ES-I3 (cell line): ENCODE measurements at regions not wholly inside any gene's neighbourhood (a gene's known extent, or its start where the extent isn't known, plus 50 kb on each side); places are given as distances from the start of the nearest gene placed in this dataset.
A peak's percentile ranks its signal among the peaks of the same experiment; 100 is the strongest.

Source experiments
- H3K36me3 ChIP-seq: 2 replicates; pipeline ENCODE4 v1.6.1; 2013; ENCODE audit warnings: mild to moderate bottlenecking, low read length, control low read depth, moderate library complexity; ENCODE audit not compliant: insufficient read depth
- H3K4me1 ChIP-seq: 2 replicates; pipeline ENCODE4 v1.6.1; 2013; ENCODE audit warnings: mild to moderate bottlenecking, control low read depth, low read length; ENCODE audit not compliant: insufficient read depth
- H3K9ac ChIP-seq: 2 replicates; pipeline ENCODE4 v1.6.1; 2013; ENCODE audit warnings: low read depth, mild to moderate bottlenecking, low read length, moderate library complexity
- H3K9me3 ChIP-seq: 2 replicates; pipeline ENCODE4 v1.6.1; 2013; ENCODE audit warnings: mild to moderate bottlenecking, low read length, moderate library complexity; ENCODE audit not compliant: control insufficient read depth, insufficient read depth

GRCh38 chr2:16615687-16616615 is 49.7 kb downstream of the CYRIA start:
- no peaks in the 10 kb centered on the region for H3K4me1 ChIP-seq
- H3K9ac ChIP-seq = no peak overlapping the region
- H3K36me3 ChIP-seq = peaks cover 3% of the 10 kb centered on the region; the same call in 1 of the 2 replicates
- no peaks in the 10 kb centered on the region for H3K9me3 ChIP-seq

GRCh38 chr2:16615246-16615645 is 50.4 kb downstream of the CYRIA start:
- Histone ChIP-seq H3K36me3 (peaks cover 3% of the 10 kb centered on the region; the same call in 1 of the 2 replicates), H3K4me1 (no peaks in the 10 kb centered on the region), H3K9ac (no peak overlapping the region)

GRCh38 chr2:16614314-16614860 is 51.2 kb downstream of the CYRIA start:
- Histone ChIP-seq H3K9me3 (no peaks in the 10 kb centered on the region), H3K36me3 (peaks cover 3% of the 10 kb centered on the region; the same call in 1 of the 2 replicates), H3K9ac (no peak overlapping the region), H3K4me1 (no peaks in the 10 kb centered on the region)

More at GRCh38 chr2:16615246-16615645, 50.4 kb downstream of the CYRIA start:
- no peaks in the 10 kb centered on the region for H3K9me3 ChIP-seq

- Histone ChIP-seq H3K9me3 (no peaks in the 10 kb centered on the region), H3K4me1 (no peaks in the 10 kb centered on the region), H3K9ac (no peak overlapping the region), H3K36me3 (peaks cover 3% of the 10 kb centered on the region; the same call in 1 of the 2 replicates)
Observed at GRCh38 chr2:16613539-16614011, 52.1 kb downstream of the CYRIA start.

- Histone ChIP-seq H3K4me1 (no peaks in the 10 kb centered on the region), H3K36me3 (peaks cover 3% of the 10 kb centered on the region; the same call in 1 of the 2 replicates), H3K9ac (no peak overlapping the region), H3K9me3 (no peaks in the 10 kb centered on the region)
Observed at GRCh38 chr2:16612490-16612889, 53.1 kb downstream of the CYRIA start.

- H3K4me1 ChIP-seq = no peaks in the 10 kb centered on the region
- no peaks in the 10 kb centered on the region for H3K9me3 ChIP-seq
- no peaks in the 10 kb centered on the region for H3K36me3 ChIP-seq
- no peak overlapping the region for H3K9ac ChIP-seq
Observed at GRCh38 chr2:16609786-16610185, 55.8 kb downstream of the CYRIA start.

- H3K4me1 ChIP-seq = no peaks in the 10 kb centered on the region
- peak overlapping the region; percentile 65 for H3K9ac ChIP-seq
- no peaks in the 10 kb centered on the region for H3K36me3 ChIP-seq
- no peaks in the 10 kb centered on the region for H3K9me3 ChIP-seq
Observed at GRCh38 chr2:16608661-16609643, 56.7 kb downstream of the CYRIA start.

- H3K9me3 ChIP-seq = no peaks in the 10 kb centered on the region
- no peak overlapping the region for H3K9ac ChIP-seq
- no peaks in the 10 kb centered on the region for H3K36me3 ChIP-seq
- H3K4me1 ChIP-seq = no peaks in the 10 kb centered on the region
Observed at GRCh38 chr2:16607301-16607700, 58.3 kb downstream of the CYRIA start.

GRCh38 chr2:16604236-16604635 is 61.4 kb downstream of the CYRIA start:
- Histone ChIP-seq H3K36me3 (no peaks in the 10 kb centered on the region), H3K4me1 (no peaks in the 10 kb centered on the region), H3K9me3 (no peaks in the 10 kb centered on the region), H3K9ac (no peak overlapping the region)

- H3K36me3 ChIP-seq = no peaks in the 10 kb centered on the region
- peaks cover 14% of the 10 kb centered on the region; the same call in 1 of the 2 replicates for H3K4me1 ChIP-seq
- no peaks in the 10 kb centered on the region for H3K9me3 ChIP-seq
- no peak overlapping the region for H3K9ac ChIP-seq
Observed at GRCh38 chr2:16591370-16591933, 74.2 kb downstream of the CYRIA start.

- Histone ChIP-seq H3K4me1 (peaks cover 14% of the 10 kb centered on the region; the same call in 1 of the 2 replicates), H3K9ac (no peak overlapping the region), H3K9me3 (no peaks in the 10 kb centered on the region), H3K36me3 (no peaks in the 10 kb centered on the region)
Observed at GRCh38 chr2:16589465-16589864, 76.2 kb downstream of the CYRIA start.

GRCh38 chr2:16588565-16588964 is 77.1 kb downstream of the CYRIA start:
- H3K36me3 ChIP-seq = no peaks in the 10 kb centered on the region
- H3K9me3 ChIP-seq = no peaks in the 10 kb centered on the region
- H3K4me1 ChIP-seq = peaks cover 14% of the 10 kb centered on the region; the same call in 1 of the 2 replicates
- H3K9ac ChIP-seq = no peak overlapping the region

- peaks cover 14% of the 10 kb centered on the region; the same call in 1 of the 2 replicates for H3K4me1 ChIP-seq
Observed at GRCh38 chr2:16587601-16588000, 78.0 kb downstream of the CYRIA start.

More at GRCh38 chr2:16587601-16588000, 78.0 kb downstream of the CYRIA start:
- no peaks in the 10 kb centered on the region for H3K36me3 ChIP-seq
- H3K9me3 ChIP-seq = no peaks in the 10 kb centered on the region
- no peak overlapping the region for H3K9ac ChIP-seq
